B cell (primary cell): ENCODE measurements at regions not wholly inside any gene's neighbourhood (a gene's known extent, or its start where the extent isn't known, plus 50 kb on each side); places are given as distances from the start of the nearest gene placed in this dataset. TPM values are rescaled to one million over a fixed set of nuclear protein-coding genes. Genes with fewer than 3 reads are reported as not detected.

Source experiments
- ATAC-seq: fragments of 200-7000 bp; cut with Tn5 transposase; one replicate; pipeline ENCODE4 v1.10.0; 2021; ENCODE audit warnings: low read depth, mild to moderate bottlenecking, moderate number of reproducible peaks, moderate library complexity
- CTCF ChIA-PET: fragments of 350-600 bp; sonication (Branson Sonifier 250); formaldehyde crosslinking; loops from one replicate; lab custom pipeline; 2021; ENCODE audit warnings: antibody characterized with exemption, inconsistent platforms; lab: Charles Lee
- POLR2A ChIA-PET: fragments of 350-600 bp; sonication (Branson Sonifier 250); formaldehyde crosslinking; loops from one replicate; lab custom pipeline; 2021; ENCODE audit warnings: antibody characterized with exemption; lab: Charles Lee
- DNase-seq: peaks from one replicate; pipeline ENCODE4 v3.0.0; 2013
- H2AFZ ChIP-seq: 2 replicates; pipeline ENCODE4 v1.6.1; 2012; ENCODE audit warnings: mild to moderate bottlenecking, low read depth, low read length; ENCODE audit not compliant: insufficient read depth, poor library complexity, severe bottlenecking
- H3K27ac ChIP-seq, 2 donors: 1 replicate in 1 of 2; 2 replicates in 1 of 2; pipeline ENCODE4 v1.5.1; 2012 to 2013; ENCODE audit warnings: low read length in 2 of 2, mild to moderate bottlenecking in 2 of 2, moderate library complexity in 1 of 2
- H3K27me3 ChIP-seq, 4 experiments: fragments of 200-600 bp in 1 of 4; sonication (generic) in 1 of 4; replicated peaks in 1 of 4; 1 replicate in 2 of 4; 2 replicates in 2 of 4; pipeline versions ENCODE4 v1.6.1 to v1.7.0; 2013 to 2016; ENCODE audit warnings: low read length in 3 of 4, mild to moderate bottlenecking in 2 of 4, mixed read lengths in 1 of 4, moderate library complexity in 1 of 4; ENCODE audit not compliant: insufficient read depth in 4 of 4, control insufficient read depth in 3 of 4; ENCODE audit errors: control extremely low read depth in 1 of 4
- H3K36me3 ChIP-seq, 2 experiments: replicated peaks in 1 of 2; 1 replicate in 1 of 2; 2 replicates in 1 of 2; pipeline versions ENCODE4 v1.6.1 to v1.7.1; 2013; ENCODE audit warnings: low read length in 1 of 2; ENCODE audit not compliant: insufficient read depth in 2 of 2, control insufficient read depth in 1 of 2; ENCODE audit errors: control extremely low read depth in 1 of 2, extremely low read depth in 1 of 2
- H3K4me1 ChIP-seq, 2 donors: fragments of 200-600 bp in 1 of 2; sonication (generic) in 1 of 2; 1 replicate in 1 of 2; 2 replicates in 1 of 2; pipeline versions ENCODE4 v1.5.1 to v1.6.1; 2013 to 2017; ENCODE audit warnings: low read length in 2 of 2; ENCODE audit not compliant: control insufficient read depth in 2 of 2, insufficient read depth in 2 of 2
- H3K4me2 ChIP-seq: replicated peaks from 2 replicates; pipeline ENCODE3; 2012; ENCODE audit warnings: mild to moderate bottlenecking, low read depth, low read length; ENCODE audit not compliant: poor library complexity, severe bottlenecking
- H3K4me3 ChIP-seq, 5 experiments: fragments of 200-600 bp in 1 of 5; sonication (generic) in 1 of 5; 1 replicate in 3 of 5; 2 replicates in 2 of 5; pipeline versions ENCODE4 v1.5.1 to v1.7.0; 2011 to 2016; ENCODE audit warnings: low read length in 4 of 5, mild to moderate bottlenecking in 4 of 5, low read depth in 2 of 5, control low read depth in 1 of 5, moderate library complexity in 1 of 5; ENCODE audit not compliant: insufficient read depth in 1 of 5; ENCODE audit errors: control extremely low read depth in 1 of 5, extremely low read depth in 1 of 5
- H3K79me2 ChIP-seq: fragments of 200-600 bp; sonication (generic); one replicate; pipeline ENCODE4 v1.6.0; 2016; ENCODE audit warnings: low read length; ENCODE audit not compliant: control insufficient read depth, insufficient read depth
- H3K9ac ChIP-seq: fragments of 200-600 bp; sonication (generic); 2 replicates; pipeline ENCODE4 v1.6.1; 2017; ENCODE audit warnings: mild to moderate bottlenecking, low read length, moderate library complexity
- H3K9me3 ChIP-seq, 3 donors: one replicate each; pipeline versions ENCODE4 v1.6.1 to v1.7.1; 2013; ENCODE audit warnings: low read length in 2 of 3; ENCODE audit not compliant: control insufficient read depth in 2 of 3, insufficient read depth in 1 of 3; ENCODE audit errors: control extremely low read depth in 1 of 3
- H4K20me1 ChIP-seq: 2 replicates; pipeline ENCODE4 v1.6.0; 2012; ENCODE audit warnings: mild to moderate bottlenecking, low read length; ENCODE audit not compliant: insufficient read depth, control insufficient read depth, poor library complexity, severe bottlenecking
- H3K27ac Mint-ChIP-seq: one replicate; pipeline ENCODE4 v1.8.0; 2021; ENCODE audit warnings: mixed read lengths
- H3K27me3 Mint-ChIP-seq: one replicate; pipeline ENCODE4 v1.8.0; 2021; ENCODE audit warnings: mixed read lengths
- H3K4me1 Mint-ChIP-seq: one replicate; pipeline ENCODE4 v1.8.0; 2021; ENCODE audit warnings: mixed read lengths
- H3K4me3 Mint-ChIP-seq: one replicate; pipeline ENCODE4 v1.8.0; 2021; ENCODE audit warnings: mixed read lengths
- H3K9me3 Mint-ChIP-seq: one replicate; pipeline ENCODE4 v1.8.0; 2022; ENCODE audit warnings: mixed read lengths; ENCODE audit not compliant: insufficient read depth
- EZH2 ChIP-seq: IDR thresholded peaks from 2 replicates; pipeline ENCODE4 v1.6.1; 2012; ENCODE audit warnings: borderline replicate concordance, low read depth, mild to moderate bottlenecking, moderate library complexity, low read length; ENCODE audit not compliant: insufficient read depth, poor library complexity, severe bottlenecking
- WGBS: methylation state at CpG from one replicate; pipeline ENCODE4 v1.1.5; 2013; ENCODE audit warnings: missing lambda C conversion rate; ENCODE audit not compliant: insufficient coverage; 5-methylcytosine and 5-hydroxymethylcytosine counted together
- intact Hi-C: fragments of 100-400 bp; cut with micrococcal nuclease; formaldehyde crosslinking; loops from one replicate; pipeline ENCODE4 v1.10.0; 2022
- small RNA-seq: library from RNA; depleted of rRNA; stranded (forward); fragments of <200 nt; gene quantifications from one replicate; pipeline ENCODE3, GENCODE V24; 2012; ENCODE audit warnings: low replicate concordance, low read depth; ENCODE audit not compliant: insufficient read length
- TF ChIP-seq, protein P1 (sequence below): fragments of 200-600 bp; IDR thresholded peaks from one replicate; pipeline ENCODE4 v1.8.0; 2022; ENCODE audit warnings: antibody characterized with exemption, mild to moderate bottlenecking

- CTCF ChIA-PET = no interaction called here
- no peak overlapping the region for H3K27ac Mint-ChIP-seq
- H3K4me1 Mint-ChIP-seq = no peaks in the 10 kb centered on the region
- no peak overlapping the region for H3K27ac ChIP-seq
- H3K4me3 ChIP-seq = no peak overlapping the region
- ATAC-seq (no peak), DNase-seq (no peak)
- no peak overlapping the region for H3K4me2 ChIP-seq
- no peaks in the 10 kb centered on the region for H3K4me1 ChIP-seq
- no peak overlapping the region for H3K4me3 Mint-ChIP-seq
- no peaks in the 10 kb centered on the region for H3K79me2 ChIP-seq
- no peaks in the 10 kb centered on the region for H3K9me3 Mint-ChIP-seq
- no peak overlapping the region for H3K9ac ChIP-seq
- H3K27me3 ChIP-seq = no peaks in the 10 kb centered on the region
- TF ChIP-seq EZH2 = no peak
- TF ChIP-seq, protein P1, sequence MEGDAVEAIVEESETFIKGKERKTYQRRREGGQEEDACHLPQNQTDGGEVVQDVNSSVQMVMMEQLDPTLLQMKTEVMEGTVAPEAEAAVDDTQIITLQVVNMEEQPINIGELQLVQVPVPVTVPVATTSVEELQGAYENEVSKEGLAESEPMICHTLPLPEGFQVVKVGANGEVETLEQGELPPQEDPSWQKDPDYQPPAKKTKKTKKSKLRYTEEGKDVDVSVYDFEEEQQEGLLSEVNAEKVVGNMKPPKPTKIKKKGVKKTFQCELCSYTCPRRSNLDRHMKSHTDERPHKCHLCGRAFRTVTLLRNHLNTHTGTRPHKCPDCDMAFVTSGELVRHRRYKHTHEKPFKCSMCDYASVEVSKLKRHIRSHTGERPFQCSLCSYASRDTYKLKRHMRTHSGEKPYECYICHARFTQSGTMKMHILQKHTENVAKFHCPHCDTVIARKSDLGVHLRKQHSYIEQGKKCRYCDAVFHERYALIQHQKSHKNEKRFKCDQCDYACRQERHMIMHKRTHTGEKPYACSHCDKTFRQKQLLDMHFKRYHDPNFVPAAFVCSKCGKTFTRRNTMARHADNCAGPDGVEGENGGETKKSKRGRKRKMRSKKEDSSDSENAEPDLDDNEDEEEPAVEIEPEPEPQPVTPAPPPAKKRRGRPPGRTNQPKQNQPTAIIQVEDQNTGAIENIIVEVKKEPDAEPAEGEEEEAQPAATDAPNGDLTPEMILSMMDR = no peak
- intact Hi-C loops = no loop called here
- H3K36me3 ChIP-seq = no peaks in the 10 kb centered on the region
- no peaks in the 10 kb centered on the region for H3K9me3 ChIP-seq
- POLR2A ChIA-PET = no interaction called here
- H4K20me1 ChIP-seq = no peaks in the 10 kb centered on the region
- no peaks in the 10 kb centered on the region for H3K27me3 Mint-ChIP-seq
- no peak overlapping the region for H2AFZ ChIP-seq
Observed at GRCh38 chr7:90092506-90092905, 61.8 kb upstream of the STEAP1 start.

DNA sequence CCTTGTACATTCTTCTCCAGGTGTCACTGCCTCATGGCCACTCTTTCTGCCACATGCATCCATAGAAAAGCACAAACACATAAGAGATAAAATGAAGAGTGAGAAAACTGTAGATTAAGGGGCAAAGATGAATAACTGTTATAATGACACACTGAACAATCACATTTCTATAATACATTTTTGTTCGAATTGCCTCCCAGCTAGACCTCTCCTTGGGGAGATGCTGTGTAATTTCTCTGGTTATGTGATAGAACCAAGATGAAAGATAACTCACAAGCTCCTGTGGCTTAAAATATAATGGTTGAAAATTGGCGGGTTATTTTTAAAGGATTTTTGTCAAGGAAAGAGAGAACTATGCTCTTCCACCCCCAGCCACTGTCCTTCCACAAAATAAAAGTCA is 60.2 kb upstream of the STEAP1 start:
- no peak overlapping the region for H3K4me3 ChIP-seq
- H3K4me1 Mint-ChIP-seq = no peaks in the 10 kb centered on the region
- H3K9me3 Mint-ChIP-seq = no peaks in the 10 kb centered on the region
- H3K4me3 Mint-ChIP-seq = no peak overlapping the region
- H3K27ac Mint-ChIP-seq = no peak overlapping the region
- H4K20me1 ChIP-seq = no peaks in the 10 kb centered on the region
- H3K4me2 ChIP-seq = no peak overlapping the region
- no peaks in the 10 kb centered on the region for H3K36me3 ChIP-seq
- H3K27me3 ChIP-seq = no peaks in the 10 kb centered on the region
- H3K4me1 ChIP-seq = no peaks in the 10 kb centered on the region
- no peak overlapping the region for H2AFZ ChIP-seq
- DNase-seq (no peak), ATAC-seq (no peak)
- no peak for TF ChIP-seq EZH2
- TF ChIP-seq, protein P1 = no peak
- ChIA-PET POLR2A (no interaction called here), CTCF (no interaction called here)
- H3K9ac ChIP-seq = no peak overlapping the region
- no CpG with 5 or more reads among the region's 2 CpGs for WGBS
- no peaks in the 10 kb centered on the region for H3K79me2 ChIP-seq
- no peaks in the 10 kb centered on the region for H3K9me3 ChIP-seq
- intact Hi-C loops = no loop called here
- H3K27me3 Mint-ChIP-seq = no peaks in the 10 kb centered on the region
- H3K27ac ChIP-seq = no peak overlapping the region

Small RNAs in the stretch of these regions (small RNA-seq; reads per million reads assigned to genes)
- gene RNU6-274P = not detected
